Gastrocnemius medialis (tissue), 4 donors: ENCODE measurements at regions not wholly inside any gene's neighbourhood (a gene's known extent, or its start where the extent isn't known, plus 50 kb on each side); places are given as distances from the start of the nearest gene placed in this dataset.

Experiments used
- CTCF ChIP-seq, 5 experiments: fragments of 450-650 bp in 3 of 5; fragments of 200-600 bp in 2 of 5; sonication (generic) in 2 of 5; IDR thresholded peaks in 4 of 5; conservative IDR thresholded peaks in 1 of 5; 1 replicate in 4 of 5; 2 replicates in 1 of 5; pipeline ENCODE4 v1.5.1; 2016 to 2019; ENCODE audit warnings: antibody characterized with exemption in 5 of 5, mild to moderate bottlenecking in 3 of 5, moderate library complexity in 3 of 5
- POLR2A ChIP-seq, 2 donors: fragments of 450-650 bp; IDR thresholded peaks; one replicate each; pipeline ENCODE4 v1.6.1; 2017; ENCODE audit warnings: antibody characterized with exemption in 2 of 2, mild to moderate bottlenecking in 2 of 2, moderate library complexity in 2 of 2

- no peak for TF ChIP-seq CTCF (IDR thresholded peaks at IDR 0.05 in 4 of 5, conservative IDR thresholded peaks at IDR 0.05 in 1 of 5)
- no peak for TF ChIP-seq POLR2A (IDR thresholded peaks at IDR 0.05)
Observed at GRCh38 chr11:103806130-103806895, 230.1 kb upstream of the DDI1 start.
